Fibroblast of mammary gland (primary cell): ENCODE measurements at regions not wholly inside any gene's neighbourhood (a gene's known extent, or its start where the extent isn't known, plus 50 kb on each side); places are given as distances from the start of the nearest gene placed in this dataset.

Experiments
- DNase-seq: peaks from one replicate; pipeline ENCODE4 v3.0.0-alpha.2; 2010; ENCODE audit warnings: low read depth
- H3K4me3 ChIP-seq: 2 replicates; pipeline ENCODE4 v1.5.1; 2011; ENCODE audit warnings: low read depth, mild to moderate bottlenecking, low read length, moderate library complexity; ENCODE audit not compliant: control insufficient read depth
- CTCF ChIP-seq: conservative IDR thresholded peaks from 2 replicates; pipeline ENCODE4 v1.5.1; 2011; ENCODE audit warnings: low read depth, low read length, inconsistent platforms; ENCODE audit not compliant: control insufficient read depth, insufficient read depth

- TF ChIP-seq CTCF = no peak
- H3K4me3 ChIP-seq = no peak overlapping the region
These were observed 244.2 kb upstream of the EDIL3 start for GRCh38 chr5:84628918-84629317.

GRCh38 chr5:84623019-84623418 is 238.3 kb upstream of the EDIL3 start:
- DNase-seq = no peak
- no peak overlapping the region for H3K4me3 ChIP-seq
- TF ChIP-seq CTCF = no peak

More at GRCh38 chr5:84628918-84629317, 244.2 kb upstream of the EDIL3 start:
- DNase-seq = no peak

- TF ChIP-seq CTCF = no peak
- no peak overlapping the region for H3K4me3 ChIP-seq
- DNase-seq = no peak
These were observed 237.8 kb upstream of the EDIL3 start for GRCh38 chr5:84622461-84622860.

GRCh38 chr5:84618262-84618661 is 233.6 kb upstream of the EDIL3 start:
- no peak for DNase-seq
- no peak overlapping the region for H3K4me3 ChIP-seq
- no peak for TF ChIP-seq CTCF

GRCh38 chr5:84614906-84615305 is 230.2 kb upstream of the EDIL3 start:
- no peak overlapping the region for H3K4me3 ChIP-seq
- DNase-seq = no peak

GRCh38 chr5:84606784-84607183 is 222.1 kb upstream of the EDIL3 start:
- no peak for TF ChIP-seq CTCF
- DNase-seq = no peak
- no peak overlapping the region for H3K4me3 ChIP-seq

More at GRCh38 chr5:84614906-84615305, 230.2 kb upstream of the EDIL3 start:
- TF ChIP-seq CTCF = no peak

GRCh38 chr5:84605241-84605640 is 220.6 kb upstream of the EDIL3 start:
- no peak for TF ChIP-seq CTCF
- H3K4me3 ChIP-seq = no peak overlapping the region
- no peak for DNase-seq
